Memory B cell (primary cell): ENCODE measurements at regions not wholly inside any gene's neighbourhood (a gene's known extent, or its start where the extent isn't known, plus 50 kb on each side); places are given as distances from the start of the nearest gene placed in this dataset.
"Not testable (repeated sequence)": the region's sequence is repeated elsewhere in the genome, so short reads cannot be mapped to it uniquely, and the experiment has no call there.

Source experiments
- ATAC-seq: fragments of 150-1000 bp; cut with Tn5 transposase; 2 replicates; pipeline ENCODE4 v1.10.0; 2021; ENCODE audit warnings: low read depth, mild to moderate bottlenecking, moderate library complexity
- DNase-seq, 2 donors: peaks; one replicate each; pipeline ENCODE4 v3.0.0; 2022; ENCODE audit warnings: low spot score in 2 of 2
- H3K27ac Mint-ChIP-seq: one replicate; pipeline ENCODE4 v1.8.0; 2022; ENCODE audit warnings: mild to moderate bottlenecking, moderate library complexity, mixed read lengths
- H3K27me3 Mint-ChIP-seq: one replicate; pipeline ENCODE4 v1.8.0; 2022; ENCODE audit warnings: mixed read lengths
- H3K36me3 Mint-ChIP-seq: one replicate; pipeline ENCODE4 v1.8.0; 2022; ENCODE audit warnings: mild to moderate bottlenecking, mixed read lengths
- H3K4me1 Mint-ChIP-seq: one replicate; pipeline ENCODE4 v1.8.0; 2022; ENCODE audit warnings: mixed read lengths
- H3K4me3 Mint-ChIP-seq: one replicate; pipeline ENCODE4 v1.8.0; 2022; ENCODE audit warnings: mild to moderate bottlenecking, moderate library complexity, mixed read lengths
- H3K9me3 Mint-ChIP-seq: one replicate; pipeline ENCODE4 v1.8.0; 2022; ENCODE audit warnings: mixed read lengths

DNA sequence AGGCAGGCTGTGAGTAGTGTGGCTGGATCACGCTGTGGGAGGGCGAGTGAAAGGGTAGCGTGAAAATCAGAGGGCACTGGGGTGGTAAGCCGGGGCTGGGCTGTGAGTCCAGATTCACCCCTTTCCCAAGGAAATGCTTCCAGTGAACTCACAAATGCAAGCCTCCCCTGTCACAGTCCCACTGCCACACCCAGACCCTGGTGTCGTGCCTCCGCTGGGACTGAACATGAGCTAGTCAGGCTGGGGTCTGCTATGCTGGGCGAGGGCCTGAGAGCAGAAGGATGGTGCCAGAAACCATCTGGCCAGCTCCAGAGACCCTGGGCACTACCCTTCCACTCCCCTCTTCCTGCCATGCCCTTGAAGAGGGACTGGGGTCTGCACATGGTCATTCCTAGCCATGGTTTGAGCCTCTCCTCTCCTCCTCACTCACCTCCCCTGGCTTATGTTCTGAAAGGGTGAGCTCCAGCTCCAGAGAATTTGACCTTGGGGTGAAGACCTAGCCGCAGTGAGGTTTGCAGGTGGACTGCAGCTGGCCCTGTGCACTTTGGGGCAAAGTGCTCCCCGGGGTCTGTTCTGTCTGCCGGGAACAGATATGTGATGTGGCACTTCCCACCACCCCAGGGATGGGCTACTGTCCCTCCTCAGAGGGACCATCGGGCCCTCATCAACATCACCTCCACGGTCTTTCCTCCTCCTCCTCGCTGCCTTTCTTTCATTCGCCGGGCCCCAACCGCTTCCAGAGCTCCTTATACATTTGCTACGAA is 365.6 kb downstream of the RPS6KC1 start:
- H3K4me1 Mint-ChIP-seq: no peaks in the 10 kb centered on the region
- H3K36me3 Mint-ChIP-seq: no peaks in the 10 kb centered on the region
- ATAC-seq (no peak), DNase-seq (no peak)
- H3K27ac Mint-ChIP-seq: no peak overlapping the region
- no peak overlapping the region for H3K4me3 Mint-ChIP-seq
- no peaks in the 10 kb centered on the region for H3K9me3 Mint-ChIP-seq
- peaks cover 2% of the 10 kb centered on the region for H3K27me3 Mint-ChIP-seq

DNA sequence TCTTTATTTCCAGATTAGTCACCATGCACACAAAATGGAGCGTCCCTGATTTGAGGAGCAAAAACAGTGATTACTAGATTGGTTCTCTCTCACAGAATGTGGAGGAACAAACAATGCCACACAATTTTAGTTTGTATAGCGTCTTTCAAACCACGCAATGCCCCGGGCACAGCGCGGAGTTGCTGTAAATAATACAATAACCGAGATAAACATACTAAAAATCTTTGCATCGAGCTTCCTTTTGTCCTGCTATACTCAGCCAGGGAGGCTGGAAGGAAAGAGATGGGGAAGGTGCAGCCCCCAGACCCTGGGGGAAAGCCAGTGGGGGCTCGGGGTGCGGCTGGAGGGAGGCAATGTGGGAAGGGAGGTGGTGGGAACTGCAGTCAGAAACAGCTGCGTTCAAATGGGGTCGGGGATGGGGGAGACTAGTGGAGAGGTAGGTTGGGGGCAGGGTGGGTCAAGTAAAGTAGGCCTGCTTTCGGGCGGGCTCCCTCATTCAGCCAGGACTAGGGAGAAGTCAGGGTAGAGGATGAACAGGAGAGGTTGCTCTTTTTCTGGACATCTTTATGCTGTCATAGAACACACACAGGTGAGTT is 366.3 kb downstream of the RPS6KC1 start:
- Mint-ChIP-seq H3K27ac (no peak overlapping the region), H3K27me3 (peaks cover 4% of the 10 kb centered on the region), H3K4me3 (no peak overlapping the region), H3K36me3 (no peaks in the 10 kb centered on the region), H3K9me3 (peaks cover 1% of the 10 kb centered on the region), H3K4me1 (no peaks in the 10 kb centered on the region)
- DNase-seq (no peak), ATAC-seq (no peak)

DNA sequence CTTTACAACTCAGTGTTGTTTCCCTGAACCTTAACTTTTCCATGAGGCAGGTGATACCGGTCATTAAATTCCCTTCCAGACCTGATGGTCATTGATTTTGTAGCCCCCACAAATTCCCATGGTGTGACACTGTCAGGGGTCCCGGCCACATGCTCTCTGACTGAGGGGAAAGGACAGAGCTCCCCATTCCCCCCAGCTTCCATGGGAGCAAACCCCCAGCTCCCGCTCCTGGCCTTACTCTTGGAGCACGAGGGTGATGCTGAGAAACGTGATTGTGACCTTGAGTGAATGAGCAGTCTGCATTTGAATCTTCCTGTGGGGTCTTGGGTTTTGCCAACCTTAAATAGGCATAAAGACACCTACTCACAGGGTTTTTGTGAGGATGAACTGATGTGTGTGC is 366.8 kb downstream of the RPS6KC1 start:
- Mint-ChIP-seq H3K36me3 (no peaks in the 10 kb centered on the region), H3K27me3 (peaks cover 4% of the 10 kb centered on the region), H3K4me1 (no peaks in the 10 kb centered on the region), H3K4me3 (no peak overlapping the region), H3K27ac (no peak overlapping the region), H3K9me3 (peaks cover 1% of the 10 kb centered on the region)
- DNase-seq (no peak), ATAC-seq (no peak)

DNA sequence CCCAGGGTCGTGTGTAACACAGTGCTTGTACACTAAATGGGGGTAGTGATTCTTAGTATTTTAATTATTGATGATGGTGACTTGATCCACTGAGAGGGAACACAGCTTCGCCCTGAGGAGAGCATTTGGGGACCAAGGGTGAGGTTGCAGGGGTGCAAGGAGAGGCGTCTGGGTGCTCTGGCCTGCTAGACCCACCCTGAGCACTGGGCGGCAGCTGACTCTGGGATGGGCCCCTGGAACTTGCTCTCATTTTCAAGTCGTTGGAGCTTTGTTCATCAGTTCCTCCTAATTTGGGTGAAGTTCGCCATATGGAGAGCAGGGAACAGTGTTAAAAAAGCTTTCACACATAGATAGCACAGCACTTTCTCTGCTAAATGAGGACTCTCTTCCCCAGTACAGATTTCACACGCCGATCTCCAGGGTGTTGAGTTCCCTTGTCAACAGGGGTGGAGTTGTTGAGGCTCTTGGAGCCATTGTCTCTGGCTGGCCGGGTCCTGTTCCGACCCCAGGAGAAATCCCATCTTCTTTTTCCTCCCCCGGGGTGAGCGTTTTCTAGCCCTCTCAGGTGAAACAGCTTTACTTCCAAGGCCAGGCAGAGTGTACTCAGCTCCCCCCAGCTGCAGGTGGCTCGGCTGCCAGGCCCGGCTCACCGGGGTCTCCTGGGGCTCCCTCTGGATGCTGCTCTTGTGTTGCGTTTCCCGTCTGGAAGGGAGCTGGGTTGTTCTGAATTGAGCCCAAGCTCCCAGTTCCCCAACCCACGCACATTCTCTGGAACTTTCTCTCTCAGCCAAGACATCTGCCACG is 367.4 kb downstream of the RPS6KC1 start:
- no peak overlapping the region for H3K4me3 Mint-ChIP-seq
- peaks cover 4% of the 10 kb centered on the region for H3K27me3 Mint-ChIP-seq
- H3K36me3 Mint-ChIP-seq: no peaks in the 10 kb centered on the region
- H3K4me1 Mint-ChIP-seq: no peaks in the 10 kb centered on the region
- ATAC-seq: no peak
- H3K27ac Mint-ChIP-seq: no peak overlapping the region
- peaks cover 1% of the 10 kb centered on the region for H3K9me3 Mint-ChIP-seq
- no peak for DNase-seq

DNA sequence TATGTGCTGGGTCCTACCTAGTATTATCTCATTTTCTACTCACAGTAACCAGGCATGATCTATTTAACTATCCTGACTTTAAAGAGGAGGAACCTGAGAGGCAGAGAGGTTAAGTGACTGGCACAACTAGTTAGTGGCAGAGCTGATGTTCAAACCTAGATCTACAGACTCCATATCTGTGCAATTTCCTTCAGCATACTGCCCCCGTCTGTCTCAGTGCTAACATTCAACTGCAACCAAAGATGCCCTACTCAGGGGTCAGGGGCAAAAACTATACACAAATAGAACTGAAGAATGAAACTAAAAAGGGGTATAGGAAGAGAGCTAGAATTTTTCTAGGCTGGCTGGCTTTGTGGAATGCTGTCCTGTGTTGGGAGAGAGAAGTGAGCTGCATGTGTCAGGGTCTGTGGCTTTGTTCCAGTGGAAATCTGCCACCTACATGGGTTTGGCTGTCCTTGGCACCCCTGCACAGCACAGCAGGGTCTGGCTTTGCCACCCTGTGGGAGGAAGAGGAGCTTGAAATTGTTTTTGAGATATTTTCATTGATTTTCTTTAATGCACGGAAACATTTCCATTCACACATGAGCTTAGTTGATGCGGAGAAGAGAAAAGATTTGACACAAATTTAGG is 368.5 kb downstream of the RPS6KC1 start:
- DNase-seq (no peak), ATAC-seq (no peak)
- Mint-ChIP-seq H3K27ac (no peak overlapping the region), H3K27me3 (peaks cover 4% of the 10 kb centered on the region), H3K36me3 (no peaks in the 10 kb centered on the region), H3K4me3 (no peak overlapping the region), H3K9me3 (peaks cover 1% of the 10 kb centered on the region), H3K4me1 (no peaks in the 10 kb centered on the region)

DNA sequence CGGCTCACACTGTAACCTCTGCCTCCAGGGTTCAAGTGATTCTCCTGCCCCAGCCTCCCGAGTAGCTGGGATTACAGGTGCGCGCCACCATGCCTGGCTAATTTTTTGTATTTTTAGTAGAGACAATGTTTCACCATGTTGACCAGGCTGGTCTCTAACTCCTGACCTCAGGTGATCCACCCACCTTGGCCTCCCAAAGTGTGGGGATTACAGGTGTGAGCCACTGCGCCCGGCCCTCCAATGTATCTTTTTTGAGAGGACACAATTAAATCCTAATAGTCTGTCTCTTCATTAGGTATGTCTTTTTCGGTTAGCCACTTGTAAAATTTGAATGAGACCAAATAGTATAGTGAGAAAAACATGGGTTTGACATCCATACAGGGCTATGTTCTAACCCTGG is 370.1 kb downstream of the RPS6KC1 start:
- H3K4me3 Mint-ChIP-seq, H3K27me3 Mint-ChIP-seq, H3K4me1 Mint-ChIP-seq, H3K27ac Mint-ChIP-seq, H3K9me3 Mint-ChIP-seq, ATAC-seq, H3K36me3 Mint-ChIP-seq, DNase-seq: not testable (repeated sequence)

DNA sequence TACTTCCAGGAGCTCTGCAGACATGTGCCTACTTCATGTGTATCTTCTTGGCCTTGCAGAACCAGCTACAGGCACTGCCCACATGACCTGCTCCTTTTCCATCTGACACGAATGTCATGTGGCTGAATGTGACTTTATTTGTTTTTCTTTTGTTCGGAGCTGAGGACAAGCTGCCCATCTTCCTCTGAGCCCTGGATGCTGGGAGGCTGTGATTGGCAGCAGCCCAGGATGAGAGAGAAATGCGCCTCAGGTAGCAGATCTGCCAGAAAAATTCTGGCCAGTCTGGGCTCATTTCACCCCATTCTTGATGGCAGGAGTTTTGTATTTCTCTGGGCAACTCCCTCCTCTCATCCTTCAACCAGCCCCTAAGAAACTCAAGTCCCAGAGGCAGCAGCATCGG is 372.0 kb downstream of the RPS6KC1 start:
- H3K4me1 Mint-ChIP-seq: no peaks in the 10 kb centered on the region

DNA sequence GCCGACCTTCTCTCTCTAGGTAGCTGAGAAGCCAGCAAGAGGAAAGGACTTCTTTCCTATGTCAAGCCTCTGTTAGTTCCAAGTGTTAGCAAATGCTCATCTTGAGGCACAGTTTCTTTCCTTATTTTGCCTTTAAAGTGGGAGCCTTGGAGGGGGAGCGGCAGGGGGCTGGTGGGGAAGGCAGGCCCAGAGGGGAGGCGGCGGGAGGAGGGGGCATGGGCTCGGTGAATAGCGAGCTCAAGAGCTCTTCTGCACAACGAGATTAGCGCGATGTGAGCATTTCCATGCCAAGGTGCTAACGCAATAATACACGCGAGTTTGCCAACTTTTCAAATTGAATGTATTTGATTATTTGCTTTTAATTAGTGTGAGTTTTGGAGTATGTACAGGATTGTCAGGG is 372.6 kb downstream of the RPS6KC1 start:
- H3K27me3 Mint-ChIP-seq: peaks cover 1% of the 10 kb centered on the region
- H3K4me3 Mint-ChIP-seq: no peak overlapping the region
- DNase-seq (no peak), ATAC-seq (no peak)
- H3K4me1 Mint-ChIP-seq: no peaks in the 10 kb centered on the region
- no peak overlapping the region for H3K27ac Mint-ChIP-seq
- H3K36me3 Mint-ChIP-seq: peaks cover 2% of the 10 kb centered on the region
- peaks cover 3% of the 10 kb centered on the region for H3K9me3 Mint-ChIP-seq

More for the DNA sequence above, 372.0 kb downstream of the RPS6KC1 start:
- no peak overlapping the region for H3K27ac Mint-ChIP-seq
- no peaks in the 10 kb centered on the region for H3K36me3 Mint-ChIP-seq
- DNase-seq (no peak), ATAC-seq (no peak)
- H3K9me3 Mint-ChIP-seq: peaks cover 1% of the 10 kb centered on the region
- no peak overlapping the region for H3K4me3 Mint-ChIP-seq
- H3K27me3 Mint-ChIP-seq: peaks cover 1% of the 10 kb centered on the region

DNA sequence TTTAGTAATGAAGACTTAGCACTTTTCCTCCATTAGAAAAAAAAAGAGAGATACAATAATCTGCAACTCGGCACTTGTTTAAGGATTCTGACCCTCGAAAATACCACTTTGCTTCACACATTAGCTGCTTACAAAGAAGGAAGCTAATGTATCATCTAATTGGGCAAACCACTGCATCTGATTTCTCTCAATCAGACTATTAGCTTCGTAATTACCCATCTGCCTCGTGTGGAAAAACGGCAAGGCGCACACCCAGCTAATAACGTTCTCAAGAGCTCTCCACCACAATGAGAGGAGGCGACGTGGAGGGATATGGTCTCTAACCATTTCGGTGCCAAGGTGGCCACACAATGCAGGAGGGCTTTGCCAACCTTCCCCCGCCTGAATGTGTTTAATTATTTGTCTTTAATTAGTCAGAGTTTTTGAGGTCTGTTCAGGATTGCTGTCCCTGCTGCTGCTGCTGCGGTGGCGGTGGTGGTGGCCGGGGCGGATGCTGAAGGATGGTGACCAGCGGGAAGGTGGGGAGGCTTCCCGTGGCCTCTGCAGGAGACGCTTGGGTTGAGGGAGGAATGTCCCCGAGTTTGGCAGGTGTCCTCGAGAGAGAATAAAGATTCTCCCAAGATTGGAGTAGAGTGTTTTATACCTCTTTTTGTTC is 374.5 kb downstream of the RPS6KC1 start:
- H3K27me3 Mint-ChIP-seq: peaks cover 1% of the 10 kb centered on the region
- DNase-seq (no peak), ATAC-seq (no peak)
- no peak overlapping the region for H3K4me3 Mint-ChIP-seq
- peaks cover 4% of the 10 kb centered on the region for H3K9me3 Mint-ChIP-seq
- no peaks in the 10 kb centered on the region for H3K4me1 Mint-ChIP-seq
- H3K27ac Mint-ChIP-seq: no peak overlapping the region
- peaks cover 2% of the 10 kb centered on the region for H3K36me3 Mint-ChIP-seq

DNA sequence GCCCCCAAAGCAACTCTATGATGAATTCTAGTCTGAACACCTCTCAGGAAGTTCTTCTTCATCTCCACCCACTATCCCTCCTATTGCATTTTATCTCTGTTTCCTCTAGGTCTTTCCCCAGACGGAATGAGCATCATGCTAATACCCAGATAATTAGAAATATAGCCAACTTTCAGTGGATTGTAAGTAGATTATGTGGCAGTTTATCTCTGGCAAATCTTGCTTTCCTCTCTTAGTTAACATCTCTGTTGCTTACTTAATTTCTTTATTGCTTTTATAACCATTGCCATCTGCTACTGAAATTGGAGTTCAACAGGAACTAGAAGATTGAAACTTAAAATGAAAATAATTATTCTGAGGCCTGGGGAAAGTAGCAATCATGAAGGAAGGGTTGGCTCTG is 378.6 kb downstream of the RPS6KC1 start:
- H3K27ac Mint-ChIP-seq: no peak overlapping the region
- H3K36me3 Mint-ChIP-seq: peaks cover 2% of the 10 kb centered on the region
- H3K9me3 Mint-ChIP-seq: peaks cover 5% of the 10 kb centered on the region
- no peak for ATAC-seq
- no peak overlapping the region for H3K4me3 Mint-ChIP-seq
- peaks cover 2% of the 10 kb centered on the region for H3K27me3 Mint-ChIP-seq
- no peaks in the 10 kb centered on the region for H3K4me1 Mint-ChIP-seq
- DNase-seq: no peak

DNA sequence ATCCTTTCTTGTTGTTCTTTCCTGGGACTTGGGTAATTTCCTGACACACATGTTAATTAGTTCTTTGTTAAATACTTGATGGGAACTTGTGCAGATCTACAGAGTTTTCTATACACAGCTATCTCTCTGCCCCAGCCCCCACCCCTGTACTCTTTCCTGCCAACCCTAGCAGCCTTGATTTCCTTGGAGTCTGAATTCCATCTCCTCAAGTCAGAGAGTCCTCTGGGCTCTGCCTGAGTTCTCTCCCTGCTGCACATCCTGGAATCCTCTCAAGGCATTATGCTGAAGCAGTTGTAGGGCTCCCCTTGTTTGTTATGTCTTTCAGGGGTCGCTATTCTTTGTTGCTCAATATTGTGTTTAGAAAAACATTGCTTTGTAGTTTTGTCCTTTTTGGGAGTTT is 384.7 kb downstream of the RPS6KC1 start:
- Mint-ChIP-seq H3K27me3 (peaks cover 2% of the 10 kb centered on the region), H3K9me3 (peaks cover 2% of the 10 kb centered on the region), H3K4me1 (no peaks in the 10 kb centered on the region), H3K27ac (no peak overlapping the region), H3K36me3 (no peaks in the 10 kb centered on the region), H3K4me3 (no peak overlapping the region)
- ATAC-seq (no peak), DNase-seq (no peak)

DNA sequence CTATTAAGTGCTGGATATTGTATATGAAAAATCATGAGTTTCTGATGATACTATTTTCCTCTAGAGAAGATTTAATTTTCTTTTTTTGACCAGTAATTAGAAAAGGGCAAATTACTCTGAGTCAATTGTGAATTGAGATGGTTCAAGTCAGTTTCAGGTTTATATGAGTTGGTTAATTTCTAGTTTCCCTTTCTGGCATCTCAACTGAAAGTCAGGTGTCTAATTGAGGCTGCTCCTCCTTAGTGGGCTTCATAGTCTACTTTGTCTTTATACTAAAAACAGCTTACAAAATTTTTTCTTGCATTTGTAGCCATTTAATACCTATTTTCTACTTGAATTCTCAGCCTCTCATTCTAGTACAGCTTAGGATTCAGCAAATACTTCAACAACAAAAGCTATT is 387.3 kb downstream of the RPS6KC1 start:
- H3K4me3 Mint-ChIP-seq: no peak overlapping the region
- no peaks in the 10 kb centered on the region for H3K27me3 Mint-ChIP-seq
- no peak for ATAC-seq
- no peak overlapping the region for H3K27ac Mint-ChIP-seq
- no peak for DNase-seq
- H3K36me3 Mint-ChIP-seq: no peaks in the 10 kb centered on the region
- no peaks in the 10 kb centered on the region for H3K4me1 Mint-ChIP-seq
- H3K9me3 Mint-ChIP-seq: no peaks in the 10 kb centered on the region

DNA sequence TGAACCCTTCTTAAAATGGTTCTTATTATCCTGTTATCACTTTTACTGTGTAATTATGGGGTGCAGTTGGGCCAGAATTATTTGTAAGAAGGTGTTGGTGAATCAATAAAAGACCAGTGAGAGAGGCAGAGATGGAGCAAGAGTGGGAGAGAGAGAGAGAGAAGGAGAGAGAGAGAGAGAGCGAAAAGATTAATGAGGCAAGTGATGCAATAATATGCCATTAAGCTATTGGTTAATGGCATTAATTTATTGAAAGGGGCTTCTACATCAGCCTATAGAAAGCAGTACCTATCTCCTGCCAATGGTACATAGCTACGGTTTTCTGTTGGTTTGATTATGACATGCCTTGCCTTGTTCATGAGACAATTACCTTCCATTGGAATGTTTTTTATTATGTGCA is 388.7 kb downstream of the RPS6KC1 start:
- Mint-ChIP-seq H3K27me3 (no peaks in the 10 kb centered on the region), H3K27ac (no peak overlapping the region), H3K36me3 (no peaks in the 10 kb centered on the region), H3K4me1 (no peaks in the 10 kb centered on the region), H3K9me3 (no peaks in the 10 kb centered on the region), H3K4me3 (no peak overlapping the region)
- no peak for ATAC-seq
- no peak for DNase-seq

DNA sequence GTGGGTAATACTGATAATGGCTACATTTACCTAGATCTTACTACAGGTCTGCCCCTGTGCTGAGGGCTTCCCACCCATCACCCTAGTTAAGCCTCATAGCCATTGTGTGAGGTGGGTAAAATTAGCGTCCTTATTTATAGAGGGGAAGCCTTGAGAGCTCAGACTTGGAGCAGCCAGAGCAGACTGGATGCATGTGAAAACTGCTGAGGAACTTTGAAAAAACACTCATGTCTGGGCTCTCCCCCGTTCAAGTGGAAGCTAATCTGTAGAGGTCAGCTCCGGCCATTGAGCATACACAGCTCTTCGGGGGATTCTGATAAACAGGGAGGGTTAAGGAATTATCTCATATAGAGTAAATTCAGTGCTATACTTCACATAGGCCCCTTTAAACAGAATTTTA is 389.7 kb downstream of the RPS6KC1 start:
- Mint-ChIP-seq H3K36me3 (no peaks in the 10 kb centered on the region), H3K4me3 (no peak overlapping the region), H3K9me3 (no peaks in the 10 kb centered on the region), H3K27me3 (no peaks in the 10 kb centered on the region), H3K27ac (no peak overlapping the region), H3K4me1 (no peaks in the 10 kb centered on the region)
- ATAC-seq (no peak), DNase-seq (no peak)
